ENCODE measurements at regions not wholly inside any gene's neighbourhood (a gene's known extent, or its start where the extent isn't known, plus 50 kb on each side); places are given as distances from the start of the nearest gene placed in this dataset.

DNA sequence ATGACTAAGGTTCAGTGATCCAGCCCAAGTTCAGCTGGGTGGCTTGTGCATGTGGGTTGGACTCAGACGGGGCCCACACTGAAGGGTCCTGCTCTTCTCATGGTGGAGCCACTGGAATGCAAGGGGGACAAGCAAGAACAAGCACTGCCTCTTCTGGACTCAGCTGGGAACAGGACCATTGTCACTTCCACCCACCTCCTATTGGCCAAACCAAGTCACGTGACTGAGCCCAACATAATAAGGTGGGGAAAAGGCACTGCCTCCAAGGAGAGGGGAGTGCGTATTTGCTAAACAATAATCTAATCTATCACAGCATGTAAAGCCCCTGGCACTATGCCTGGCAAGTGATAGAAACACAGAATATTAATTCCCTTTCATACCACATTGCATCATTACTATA is 87.1 kb downstream of the CHST1 start:
- no peak overlapping the region for H3K4me2 ChIP-seq
- no peaks in the 10 kb centered on the region for H3K9me3 ChIP-seq
- no peaks in the 10 kb centered on the region for H3K4me1 ChIP-seq
- POLR2A ChIA-PET: no interaction called here
- H3K4me3 ChIP-seq: no peak overlapping the region
- CTCF ChIA-PET: interaction anchor here (1.7 to 1.9 kb wide), 3 partner anchors 15 to 194 kb away, joined by 4 to 5 read pairs (median 4); no protein-coding TSS in a partner anchor
- WGBS (ENCODE audit: missing lambda C conversion rate): 32% methylated on average over 3 of the region's 3 CpGs
- DNase-seq (ENCODE audit: low read depth in 1 of 2, low spot score in 1 of 2) (no peak), FAIRE-seq (no peak), ATAC-seq (no peak)
- H3K27ac ChIP-seq: no peak overlapping the region
- TF ChIP-seq ESRRA (IDR thresholded peaks at IDR 0.05; ENCODE audit: borderline replicate concordance, low read length): no peak
- TF ChIP-seq, protein P1, sequence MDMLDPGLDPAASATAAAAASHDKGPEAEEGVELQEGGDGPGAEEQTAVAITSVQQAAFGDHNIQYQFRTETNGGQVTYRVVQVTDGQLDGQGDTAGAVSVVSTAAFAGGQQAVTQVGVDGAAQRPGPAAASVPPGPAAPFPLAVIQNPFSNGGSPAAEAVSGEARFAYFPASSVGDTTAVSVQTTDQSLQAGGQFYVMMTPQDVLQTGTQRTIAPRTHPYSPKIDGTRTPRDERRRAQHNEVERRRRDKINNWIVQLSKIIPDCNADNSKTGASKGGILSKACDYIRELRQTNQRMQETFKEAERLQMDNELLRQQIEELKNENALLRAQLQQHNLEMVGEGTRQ (IDR thresholded peaks at IDR 0.05): peak; percentile 52
- TF ChIP-seq SMC3 (IDR thresholded peaks at IDR 0.05): no peak
- no peak for TF ChIP-seq FOSB (CRISPR knock-in tag; IDR thresholded peaks at IDR 0.05)

DNA sequence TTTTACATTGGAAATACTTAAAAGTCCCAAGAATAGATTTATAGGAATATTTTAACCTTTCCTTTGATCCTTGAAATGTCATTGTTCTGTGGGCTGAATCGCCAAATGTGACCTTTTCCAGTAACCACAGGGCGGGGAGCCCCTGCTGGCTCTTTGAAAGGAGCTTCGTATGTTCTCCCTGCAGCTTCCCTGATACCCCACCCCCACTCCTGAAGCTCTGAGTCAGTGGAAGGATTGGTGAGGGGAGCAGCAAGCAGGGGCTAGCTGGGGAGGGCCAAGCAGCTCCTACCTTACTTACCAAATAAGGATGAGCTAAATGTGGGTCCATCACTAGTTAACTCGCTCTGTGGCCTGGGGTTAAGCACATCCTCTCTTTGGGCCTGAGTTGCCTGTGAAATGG is 87.7 kb downstream of the CHST1 start:
- Histone ChIP-seq H3K27ac (no peak overlapping the region), H3K4me3 (no peak overlapping the region), H3K4me2 (no peak overlapping the region), H3K4me1 (no peaks in the 10 kb centered on the region), H3K9me3 (no peaks in the 10 kb centered on the region)
- 24% methylated on average over 4 of the region's 4 CpGs for WGBS (ENCODE audit: missing lambda C conversion rate)
- DNase-seq (ENCODE audit: low read depth in 1 of 2, low spot score in 1 of 2): no peak
- no peak for ATAC-seq
- ChIA-PET CTCF (interaction anchor here (1.0 to 1.9 kb wide), 4 partner anchors 15 to 194 kb away, joined by 3 to 5 read pairs (median 4); no protein-coding TSS in a partner anchor), POLR2A (no interaction called here)
- FAIRE-seq: no peak
- no peak for TF ChIP-seq KDM1A (IDR thresholded peaks at IDR 0.05; ENCODE audit: low read depth)
- no peak for TF ChIP-seq TFCP2L1 (CRISPR knock-in tag; IDR thresholded peaks at IDR 0.05)
- no peak for TF ChIP-seq HOXB5 (CRISPR knock-in tag; IDR thresholded peaks at IDR 0.05)
- no peak for TF ChIP-seq ZSCAN20 (CRISPR knock-in tag; IDR thresholded peaks at IDR 0.05)
- TF ChIP-seq, protein P2, sequence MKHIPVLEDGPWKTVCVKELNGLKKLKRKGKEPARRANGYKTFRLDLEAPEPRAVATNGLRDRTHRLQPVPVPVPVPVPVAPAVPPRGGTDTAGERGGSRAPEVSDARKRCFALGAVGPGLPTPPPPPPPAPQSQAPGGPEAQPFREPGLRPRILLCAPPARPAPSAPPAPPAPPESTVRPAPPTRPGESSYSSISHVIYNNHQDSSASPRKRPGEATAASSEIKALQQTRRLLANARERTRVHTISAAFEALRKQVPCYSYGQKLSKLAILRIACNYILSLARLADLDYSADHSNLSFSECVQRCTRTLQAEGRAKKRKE (CRISPR knock-in tag; IDR thresholded peaks at IDR 0.05; ENCODE audit: low read depth): no peak
- no peak for TF ChIP-seq RFX5 (IDR thresholded peaks at IDR 0.05)
- TF ChIP-seq NR3C1 (IDR thresholded peaks at IDR 0.05): no peak
- no peak for TF ChIP-seq HDAC2 (IDR thresholded peaks at IDR 0.05)

DNA sequence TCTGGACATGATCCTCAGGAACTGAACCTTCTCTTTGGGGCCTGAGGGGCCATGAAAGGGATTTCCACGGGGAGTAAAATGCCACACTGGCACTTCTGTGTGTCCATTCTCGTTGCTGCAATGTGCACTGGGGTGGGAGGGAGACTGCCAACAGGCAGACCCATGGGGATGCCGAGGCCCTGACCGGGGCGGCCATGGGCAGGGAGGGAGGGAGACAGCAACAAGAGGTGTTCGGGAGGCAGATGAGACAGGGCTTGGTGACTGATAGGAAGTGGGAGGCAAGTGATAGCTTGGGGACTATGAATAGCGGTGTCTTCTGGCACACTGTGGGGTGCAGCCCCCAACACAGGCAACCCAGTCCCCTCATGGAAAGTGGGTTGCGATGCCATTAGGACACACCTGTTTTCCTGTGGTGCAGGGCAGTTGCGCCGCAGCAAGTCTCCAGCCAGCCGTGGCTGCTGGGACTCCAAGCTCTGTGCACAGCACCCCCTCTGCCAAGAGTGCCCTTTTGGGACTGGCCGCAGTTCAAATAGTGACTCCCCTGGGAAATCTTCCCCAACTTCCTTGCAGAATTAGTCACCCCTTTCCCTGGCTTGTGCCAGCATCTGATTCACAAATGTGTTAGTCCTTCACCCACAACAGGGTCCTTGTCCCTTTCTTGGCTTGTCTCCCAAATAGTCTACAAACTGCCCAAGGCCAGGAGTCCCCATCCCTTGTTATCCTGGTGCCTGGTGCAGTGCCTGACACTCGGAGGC is 88.8 kb downstream of the CHST1 start:
- Histone ChIP-seq H3K4me2 (no peak overlapping the region), H3K4me1 (no peaks in the 10 kb centered on the region), H3K9me3 (no peaks in the 10 kb centered on the region), H3K4me3 (no peak overlapping the region), H3K27ac (no peak overlapping the region)
- FAIRE-seq: no peak
- TF ChIP-seq, protein P3, sequence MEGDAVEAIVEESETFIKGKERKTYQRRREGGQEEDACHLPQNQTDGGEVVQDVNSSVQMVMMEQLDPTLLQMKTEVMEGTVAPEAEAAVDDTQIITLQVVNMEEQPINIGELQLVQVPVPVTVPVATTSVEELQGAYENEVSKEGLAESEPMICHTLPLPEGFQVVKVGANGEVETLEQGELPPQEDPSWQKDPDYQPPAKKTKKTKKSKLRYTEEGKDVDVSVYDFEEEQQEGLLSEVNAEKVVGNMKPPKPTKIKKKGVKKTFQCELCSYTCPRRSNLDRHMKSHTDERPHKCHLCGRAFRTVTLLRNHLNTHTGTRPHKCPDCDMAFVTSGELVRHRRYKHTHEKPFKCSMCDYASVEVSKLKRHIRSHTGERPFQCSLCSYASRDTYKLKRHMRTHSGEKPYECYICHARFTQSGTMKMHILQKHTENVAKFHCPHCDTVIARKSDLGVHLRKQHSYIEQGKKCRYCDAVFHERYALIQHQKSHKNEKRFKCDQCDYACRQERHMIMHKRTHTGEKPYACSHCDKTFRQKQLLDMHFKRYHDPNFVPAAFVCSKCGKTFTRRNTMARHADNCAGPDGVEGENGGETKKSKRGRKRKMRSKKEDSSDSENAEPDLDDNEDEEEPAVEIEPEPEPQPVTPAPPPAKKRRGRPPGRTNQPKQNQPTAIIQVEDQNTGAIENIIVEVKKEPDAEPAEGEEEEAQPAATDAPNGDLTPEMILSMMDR (IDR thresholded peaks at IDR 0.05): no peak
- TF ChIP-seq JUNB (IDR thresholded peaks at IDR 0.05) (no peak), ZC3H11A (IDR thresholded peaks at IDR 0.05) (no peak), EP300 (IDR thresholded peaks at IDR 0.05) (no peak), KDM1A (IDR thresholded peaks at IDR 0.05; ENCODE audit: low read depth) (no peak), SREBF2 (IDR thresholded peaks at IDR 0.05) (no peak), ZNF302 (CRISPR knock-in tag; IDR thresholded peaks at IDR 0.05) (no peak), NFE2L2 (conservative IDR thresholded peaks at IDR 0.05; ENCODE audit: low read length) (no peak), HEYL (CRISPR knock-in tag; IDR thresholded peaks at IDR 0.05) (no peak), FOXS1 (CRISPR knock-in tag; IDR thresholded peaks at IDR 0.05) (no peak), HOXB5 (CRISPR knock-in tag; IDR thresholded peaks at IDR 0.05) (no peak), TFCP2L1 (CRISPR knock-in tag; IDR thresholded peaks at IDR 0.05) (no peak), NR3C1 (IDR thresholded peaks at IDR 0.05) (no peak)
- TF ChIP-seq, protein P4, sequence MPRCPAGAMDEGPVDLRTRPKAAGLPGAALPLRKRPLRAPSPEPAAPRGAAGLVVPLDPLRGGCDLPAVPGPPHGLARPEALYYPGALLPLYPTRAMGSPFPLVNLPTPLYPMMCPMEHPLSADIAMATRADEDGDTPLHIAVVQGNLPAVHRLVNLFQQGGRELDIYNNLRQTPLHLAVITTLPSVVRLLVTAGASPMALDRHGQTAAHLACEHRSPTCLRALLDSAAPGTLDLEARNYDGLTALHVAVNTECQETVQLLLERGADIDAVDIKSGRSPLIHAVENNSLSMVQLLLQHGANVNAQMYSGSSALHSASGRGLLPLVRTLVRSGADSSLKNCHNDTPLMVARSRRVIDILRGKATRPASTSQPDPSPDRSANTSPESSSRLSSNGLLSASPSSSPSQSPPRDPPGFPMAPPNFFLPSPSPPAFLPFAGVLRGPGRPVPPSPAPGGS (IDR thresholded peaks at IDR 0.05): no peak
- TF ChIP-seq, protein P5, sequence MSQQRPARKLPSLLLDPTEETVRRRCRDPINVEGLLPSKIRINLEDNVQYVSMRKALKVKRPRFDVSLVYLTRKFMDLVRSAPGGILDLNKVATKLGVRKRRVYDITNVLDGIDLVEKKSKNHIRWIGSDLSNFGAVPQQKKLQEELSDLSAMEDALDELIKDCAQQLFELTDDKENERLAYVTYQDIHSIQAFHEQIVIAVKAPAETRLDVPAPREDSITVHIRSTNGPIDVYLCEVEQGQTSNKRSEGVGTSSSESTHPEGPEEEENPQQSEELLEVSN (IDR thresholded peaks at IDR 0.05; ENCODE audit: borderline replicate concordance, low read depth): no peak
- TF ChIP-seq, protein P6, sequence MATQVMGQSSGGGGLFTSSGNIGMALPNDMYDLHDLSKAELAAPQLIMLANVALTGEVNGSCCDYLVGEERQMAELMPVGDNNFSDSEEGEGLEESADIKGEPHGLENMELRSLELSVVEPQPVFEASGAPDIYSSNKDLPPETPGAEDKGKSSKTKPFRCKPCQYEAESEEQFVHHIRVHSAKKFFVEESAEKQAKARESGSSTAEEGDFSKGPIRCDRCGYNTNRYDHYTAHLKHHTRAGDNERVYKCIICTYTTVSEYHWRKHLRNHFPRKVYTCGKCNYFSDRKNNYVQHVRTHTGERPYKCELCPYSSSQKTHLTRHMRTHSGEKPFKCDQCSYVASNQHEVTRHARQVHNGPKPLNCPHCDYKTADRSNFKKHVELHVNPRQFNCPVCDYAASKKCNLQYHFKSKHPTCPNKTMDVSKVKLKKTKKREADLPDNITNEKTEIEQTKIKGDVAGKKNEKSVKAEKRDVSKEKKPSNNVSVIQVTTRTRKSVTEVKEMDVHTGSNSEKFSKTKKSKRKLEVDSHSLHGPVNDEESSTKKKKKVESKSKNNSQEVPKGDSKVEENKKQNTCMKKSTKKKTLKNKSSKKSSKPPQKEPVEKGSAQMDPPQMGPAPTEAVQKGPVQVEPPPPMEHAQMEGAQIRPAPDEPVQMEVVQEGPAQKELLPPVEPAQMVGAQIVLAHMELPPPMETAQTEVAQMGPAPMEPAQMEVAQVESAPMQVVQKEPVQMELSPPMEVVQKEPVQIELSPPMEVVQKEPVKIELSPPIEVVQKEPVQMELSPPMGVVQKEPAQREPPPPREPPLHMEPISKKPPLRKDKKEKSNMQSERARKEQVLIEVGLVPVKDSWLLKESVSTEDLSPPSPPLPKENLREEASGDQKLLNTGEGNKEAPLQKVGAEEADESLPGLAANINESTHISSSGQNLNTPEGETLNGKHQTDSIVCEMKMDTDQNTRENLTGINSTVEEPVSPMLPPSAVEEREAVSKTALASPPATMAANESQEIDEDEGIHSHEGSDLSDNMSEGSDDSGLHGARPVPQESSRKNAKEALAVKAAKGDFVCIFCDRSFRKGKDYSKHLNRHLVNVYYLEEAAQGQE (IDR thresholded peaks at IDR 0.05): no peak
- DNase-seq (ENCODE audit: low read depth in 1 of 2, low spot score in 1 of 2): no peak
- ChIA-PET POLR2A (no interaction called here), CTCF (interaction anchor here (0.6 to 1.7 kb wide), 4 partner anchors 21 to 78 kb away, joined by 3 to 5 read pairs (median 4); no protein-coding TSS in a partner anchor)
- ATAC-seq: no peak
- WGBS (ENCODE audit: missing lambda C conversion rate): 25% methylated on average over 13 of the region's 13 CpGs
